ENCODE measurements at regions not wholly inside any gene's neighbourhood (a gene's known extent, or its start where the extent isn't known, plus 50 kb on each side); places are given as distances from the start of the nearest gene placed in this dataset.

DNA sequence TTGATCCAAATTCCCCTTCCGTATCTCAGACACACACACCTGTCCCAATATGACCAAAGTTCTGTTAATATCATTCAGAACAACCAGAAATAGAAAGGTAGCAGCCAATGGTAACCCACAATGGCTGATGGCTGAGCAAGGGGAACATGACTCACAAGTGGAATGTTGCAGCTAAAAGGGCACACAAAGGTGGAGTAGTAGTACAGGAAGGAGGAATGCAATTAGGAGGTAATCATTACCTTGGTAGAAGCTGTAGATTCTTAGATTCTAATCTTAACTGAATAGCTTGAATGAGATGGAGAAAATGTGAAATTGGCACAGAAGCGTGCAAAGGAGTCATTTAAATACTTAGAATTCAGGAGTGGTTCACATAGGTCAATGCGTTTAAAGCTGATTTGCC, 347.9 kb downstream of the NR2F2 start:
- no peak for TF ChIP-seq TARDBP (IDR thresholded peaks at IDR 0.05)
- no peak for TF ChIP-seq ELF4 (IDR thresholded peaks at IDR 0.05)
- no peak for TF ChIP-seq ARNT (IDR thresholded peaks at IDR 0.05)
- TF ChIP-seq CTBP1 (IDR thresholded peaks at IDR 0.05; ENCODE audit: borderline replicate concordance) = no peak
- TF ChIP-seq FOXA1 (IDR thresholded peaks at IDR 0.05) = no peak
- no peak for TF ChIP-seq HDGF (IDR thresholded peaks at IDR 0.05; ENCODE audit: borderline replicate concordance)
- TF ChIP-seq FOXK2 (IDR thresholded peaks at IDR 0.05) = no peak
- TF ChIP-seq ZNF384 (IDR thresholded peaks at IDR 0.05) = no peak
- no peak for TF ChIP-seq FOXM1 (IDR thresholded peaks at IDR 0.05; ENCODE audit: borderline replicate concordance)
- TF ChIP-seq LEF1 (IDR thresholded peaks at IDR 0.05; ENCODE audit: borderline replicate concordance) = no peak
- TF ChIP-seq L3MBTL2 (conservative IDR thresholded peaks at IDR 0.05) = no peak
- no peak for TF ChIP-seq BHLHE40 (IDR thresholded peaks at IDR 0.05; ENCODE audit: borderline replicate concordance)
- TF ChIP-seq, protein P1, sequence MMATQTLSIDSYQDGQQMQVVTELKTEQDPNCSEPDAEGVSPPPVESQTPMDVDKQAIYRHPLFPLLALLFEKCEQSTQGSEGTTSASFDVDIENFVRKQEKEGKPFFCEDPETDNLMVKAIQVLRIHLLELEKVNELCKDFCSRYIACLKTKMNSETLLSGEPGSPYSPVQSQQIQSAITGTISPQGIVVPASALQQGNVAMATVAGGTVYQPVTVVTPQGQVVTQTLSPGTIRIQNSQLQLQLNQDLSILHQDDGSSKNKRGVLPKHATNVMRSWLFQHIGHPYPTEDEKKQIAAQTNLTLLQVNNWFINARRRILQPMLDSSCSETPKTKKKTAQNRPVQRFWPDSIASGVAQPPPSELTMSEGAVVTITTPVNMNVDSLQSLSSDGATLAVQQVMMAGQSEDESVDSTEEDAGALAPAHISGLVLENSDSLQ (IDR thresholded peaks at IDR 0.05) = no peak
- TF ChIP-seq SP1 (IDR thresholded peaks at IDR 0.05) = no peak

Measured in HEK293T (cell line).